Neuronal stem cell (in vitro differentiated cells): ENCODE measurements at regions not wholly inside any gene's neighbourhood (a gene's known extent, or its start where the extent isn't known, plus 50 kb on each side); places are given as distances from the start of the nearest gene placed in this dataset.
A peak's percentile ranks its signal among the peaks of the same experiment; 100 is the strongest.

Source experiments
- DNase-seq: peaks from one replicate; pipeline ENCODE4 v3.0.0-alpha.2; 2013; ENCODE audit warnings: low spot score
- H2AFZ ChIP-seq: one replicate; pipeline ENCODE4 v1.6.1; 2013; ENCODE audit warnings: mild to moderate bottlenecking, low read length, inconsistent platforms
- H2AK5ac ChIP-seq: 2 replicates; pipeline ENCODE4 v1.6.1; 2013; ENCODE audit warnings: low read depth, mild to moderate bottlenecking, inconsistent platforms, low read length, moderate library complexity, mixed read lengths
- H2BK120ac ChIP-seq: 2 replicates; pipeline ENCODE4 v1.6.1; 2013; ENCODE audit warnings: low read depth, mild to moderate bottlenecking, inconsistent platforms, low read length, moderate library complexity, mixed read lengths
- H2BK12ac ChIP-seq: one replicate; pipeline ENCODE4 v1.6.1; 2013; ENCODE audit warnings: low read length, inconsistent platforms
- H2BK15ac ChIP-seq: 2 replicates; pipeline ENCODE4 v1.6.1; 2013; ENCODE audit warnings: mild to moderate bottlenecking, low read length, inconsistent platforms, mixed read lengths
- H2BK5ac ChIP-seq: one replicate; pipeline ENCODE4 v1.6.1; 2013; ENCODE audit warnings: inconsistent platforms, mild to moderate bottlenecking, low read length, moderate library complexity
- H3K14ac ChIP-seq: one replicate; pipeline ENCODE4 v1.6.1; 2013; ENCODE audit warnings: low read length, inconsistent platforms
- H3K18ac ChIP-seq: 2 replicates; pipeline ENCODE4 v1.6.1; 2013; ENCODE audit warnings: low read length, inconsistent platforms
- H3K23ac ChIP-seq: 2 replicates; pipeline ENCODE4 v1.6.1; 2013; ENCODE audit warnings: low read depth, mild to moderate bottlenecking, mixed read lengths, low read length, inconsistent platforms; ENCODE audit not compliant: poor library complexity
- H3K27ac ChIP-seq: replicated peaks from 3 replicates; pipeline ENCODE4 v1.5.1; 2013; ENCODE audit warnings: low read length, inconsistent platforms
- H3K27me3 ChIP-seq, 3 experiments: 2 replicates each; pipeline ENCODE4 v1.6.1; 2013; ENCODE audit warnings: low read length in 3 of 3, mild to moderate bottlenecking in 2 of 3, inconsistent platforms in 1 of 3, low read depth in 1 of 3, mixed read lengths in 1 of 3, moderate library complexity in 1 of 3; ENCODE audit not compliant: control insufficient read depth in 3 of 3, insufficient read depth in 3 of 3
- H3K36me3 ChIP-seq, 2 donors: replicated peaks in 1 of 2; 2 replicates each; pipeline ENCODE4 v1.6.1; 2013; ENCODE audit warnings: low read length in 2 of 2; ENCODE audit not compliant: control insufficient read depth in 2 of 2, insufficient read depth in 2 of 2
- H3K4ac ChIP-seq: 2 replicates; pipeline ENCODE4 v1.6.1; 2013; ENCODE audit warnings: inconsistent platforms, mild to moderate bottlenecking, low read length, moderate library complexity
- H3K4me1 ChIP-seq, 2 donors: 1 replicate in 1 of 2; 2 replicates in 1 of 2; pipeline ENCODE4 v1.6.1; 2013; ENCODE audit warnings: low read length in 2 of 2, low read depth in 1 of 2; ENCODE audit not compliant: control insufficient read depth in 2 of 2, insufficient read depth in 1 of 2
- H3K4me2 ChIP-seq: one replicate; pipeline ENCODE4 v1.6.1; 2013; ENCODE audit warnings: mild to moderate bottlenecking, low read length, inconsistent platforms; ENCODE audit not compliant: insufficient read depth, poor library complexity, severe bottlenecking
- H3K4me3 ChIP-seq, 2 donors: 2 replicates each; pipeline ENCODE4 v1.5.1; 2013; ENCODE audit warnings: low read length in 2 of 2, mild to moderate bottlenecking in 2 of 2, inconsistent platforms in 1 of 2, moderate library complexity in 1 of 2
- H3K79me1 ChIP-seq: one replicate; pipeline ENCODE4 v1.6.1; 2013; ENCODE audit warnings: low read depth, mild to moderate bottlenecking, inconsistent platforms, low read length, moderate library complexity
- H3K9ac ChIP-seq: one replicate; pipeline ENCODE4 v1.6.1; 2013; ENCODE audit warnings: mild to moderate bottlenecking, low read depth, low read length, inconsistent platforms; ENCODE audit not compliant: poor library complexity
- H3K9me3 ChIP-seq, 2 donors: replicated peaks in 1 of 2; 2 replicates each; pipeline versions ENCODE3 to v1.6.1; 2013; ENCODE audit warnings: low read length in 2 of 2, mild to moderate bottlenecking in 2 of 2, inconsistent platforms in 1 of 2, low read depth in 1 of 2, mixed read lengths in 1 of 2, moderate library complexity in 1 of 2; ENCODE audit not compliant: control insufficient read depth in 2 of 2, insufficient read depth in 1 of 2
- H4K8ac ChIP-seq: one replicate; pipeline ENCODE4 v1.6.1; 2013; ENCODE audit warnings: low read depth, mild to moderate bottlenecking, inconsistent platforms, low read length, moderate library complexity
- H4K91ac ChIP-seq: one replicate; pipeline ENCODE4 v1.6.1; 2013; ENCODE audit warnings: low read length, low read depth, mild to moderate bottlenecking, inconsistent platforms; ENCODE audit not compliant: poor library complexity
- WGBS, 2 donors: extraction: QIAGEN DNeasy Blood & Tissue Kit; methylation state at CpG; one replicate each; pipeline ENCODE4 v1.1.7; 2013; ENCODE audit warnings: missing lambda C conversion rate in 2 of 2, mixed read lengths in 1 of 2; ENCODE audit not compliant: insufficient read length in 2 of 2, insufficient replicate concordance in 1 of 2; ENCODE audit errors: extremely low coverage in 2 of 2; 5-methylcytosine and 5-hydroxymethylcytosine counted together

DNA sequence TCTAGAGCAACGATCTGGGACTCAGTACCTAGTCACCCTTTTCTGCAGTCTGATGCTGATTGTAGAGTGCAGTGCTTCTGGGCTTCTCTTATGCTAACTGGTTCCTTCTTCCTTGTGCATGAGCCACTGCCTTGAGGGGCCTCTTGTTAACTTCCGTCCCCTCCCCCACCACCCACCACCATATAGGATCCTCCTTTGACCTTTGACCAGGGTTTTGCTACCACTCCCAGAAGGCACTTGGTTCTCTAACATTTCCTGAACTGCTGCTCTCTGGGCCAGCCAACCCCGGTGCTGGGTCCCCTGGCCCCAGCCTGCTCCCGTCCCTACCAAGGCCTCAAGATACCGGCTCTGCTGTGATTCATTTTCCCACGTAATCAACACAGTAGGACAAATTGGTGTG is 104.6 kb upstream of the KLF3 start:
- Histone ChIP-seq H3K14ac (no peak overlapping the region), H2AK5ac (no peak overlapping the region), H3K9ac (no peak overlapping the region), H2AFZ (peak overlapping the region; percentile 68), H2BK120ac (no peak overlapping the region), H4K91ac (no peak overlapping the region), H3K9me3 (peaks cover 0 to 4% of the 10 kb centered on the region in 2 donors), H3K79me1 (no peaks in the 10 kb centered on the region), H3K4ac (no peak overlapping the region), H3K27ac (no peak overlapping the region), H3K23ac (no peak overlapping the region), H3K4me3 (no peak overlapping the region), H2BK12ac (no peak overlapping the region), H3K18ac (peak overlapping the region; percentile 3), H3K4me2 (no peak overlapping the region), H2BK5ac (no peak overlapping the region), H2BK15ac (no peak overlapping the region), H3K27me3 (no peaks in the 10 kb centered on the region), H4K8ac (no peak overlapping the region), H3K4me1 (peaks cover 4 to 7% of the 10 kb centered on the region in 2 donors), H3K36me3 (no peaks in the 10 kb centered on the region)
- no CpG with 5 or more reads among the region's 6 CpGs for WGBS, 2 donors
- no peak for DNase-seq

DNA sequence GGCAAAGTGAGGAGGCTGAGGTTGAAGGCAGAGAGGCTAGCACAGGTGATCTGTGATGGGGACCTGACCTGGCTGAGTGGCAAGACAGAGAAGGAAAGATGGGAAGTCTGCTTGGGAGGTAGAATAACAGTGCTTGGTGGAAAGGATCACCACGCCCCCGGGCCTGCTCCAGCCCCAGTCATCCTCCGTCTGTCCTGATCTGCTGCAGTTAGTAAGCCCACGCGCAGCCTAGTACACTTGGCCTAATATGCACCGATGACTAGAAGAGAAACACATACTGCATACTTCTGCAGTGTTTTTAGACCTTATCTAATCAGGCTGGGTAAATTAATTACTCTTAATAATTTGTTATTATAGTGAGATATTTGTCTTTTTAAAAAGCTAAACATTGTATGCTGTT is 103.7 kb upstream of the KLF3 start:
- Histone ChIP-seq H3K4ac (no peak overlapping the region), H4K8ac (no peak overlapping the region), H3K36me3 (no peaks in the 10 kb centered on the region), H3K9me3 (peaks cover 0 to 4% of the 10 kb centered on the region in 2 donors), H4K91ac (no peak overlapping the region), H3K4me2 (no peak overlapping the region), H2AFZ (no peak overlapping the region), H3K23ac (no peak overlapping the region), H3K27ac (no peak overlapping the region), H3K27me3 (no peaks in the 10 kb centered on the region), H2BK15ac (no peak overlapping the region), H3K4me1 (peaks cover 4 to 7% of the 10 kb centered on the region in 2 donors), H2BK12ac (no peak overlapping the region), H3K14ac (no peak overlapping the region), H2AK5ac (no peak overlapping the region), H2BK5ac (no peak overlapping the region), H3K9ac (no peak overlapping the region), H2BK120ac (no peak overlapping the region), H3K18ac (no peak overlapping the region), H3K4me3 (no peak overlapping the region), H3K79me1 (no peaks in the 10 kb centered on the region)
- WGBS, 2 donors: no CpG with 5 or more reads among the region's 6 CpGs
- DNase-seq: no peak

DNA sequence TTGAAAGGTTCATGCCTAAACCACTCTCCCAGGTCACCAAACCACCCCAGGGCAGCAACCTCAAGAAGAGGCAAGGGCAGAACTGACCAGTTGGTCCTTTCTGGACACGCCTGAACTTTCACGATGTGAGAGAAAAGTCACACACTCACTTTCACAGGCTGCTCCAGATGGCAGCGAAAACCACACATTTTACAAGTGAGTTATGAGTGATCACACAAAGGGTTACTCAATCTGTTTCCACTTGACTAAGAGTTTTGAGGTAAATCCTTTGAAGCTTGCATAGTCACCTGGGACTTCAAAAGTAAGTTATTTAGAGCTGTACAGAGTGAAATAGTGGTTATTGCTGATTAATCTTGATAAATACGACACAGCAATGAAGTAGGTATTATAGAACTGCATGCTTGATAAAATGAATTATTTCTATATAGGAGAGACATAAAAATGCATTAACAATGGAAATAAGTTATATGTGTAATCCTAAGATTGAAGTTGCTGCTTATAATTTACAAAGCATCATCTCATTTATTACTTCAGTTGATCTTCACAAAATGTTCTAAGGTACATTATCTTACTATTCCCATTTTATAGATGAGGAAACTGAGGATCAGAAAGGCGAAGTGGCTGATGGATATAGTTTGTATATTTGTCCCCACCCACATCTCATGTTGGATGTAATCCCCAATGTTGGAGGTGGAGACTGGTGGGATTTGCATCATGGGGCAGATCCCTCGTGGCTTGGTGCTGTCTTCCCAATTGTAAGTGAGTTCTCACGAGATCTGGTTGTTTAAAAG is 103.0 kb upstream of the KLF3 start:
- Histone ChIP-seq H4K8ac (no peak overlapping the region), H3K4me2 (no peak overlapping the region), H3K9ac (no peak overlapping the region), H3K36me3 (no peaks in the 10 kb centered on the region), H3K4ac (no peak overlapping the region), H2BK15ac (no peak overlapping the region), H3K9me3 (peaks cover 0 to 4% of the 10 kb centered on the region in 2 donors), H3K4me3 (no peak overlapping the region), H3K4me1 (peaks cover 4 to 7% of the 10 kb centered on the region in 2 donors), H2BK12ac (no peak overlapping the region), H3K14ac (no peak overlapping the region), H3K79me1 (no peaks in the 10 kb centered on the region), H4K91ac (no peak overlapping the region), H3K18ac (no peak overlapping the region), H3K27me3 (no peaks in the 10 kb centered on the region), H2AK5ac (no peak overlapping the region), H2AFZ (no peak overlapping the region), H2BK5ac (no peak overlapping the region), H2BK120ac (no peak overlapping the region), H3K23ac (no peak overlapping the region), H3K27ac (no peak overlapping the region)
- no peak for DNase-seq
- WGBS, 2 donors: no CpG with 5 or more reads among the region's 7 CpGs

DNA sequence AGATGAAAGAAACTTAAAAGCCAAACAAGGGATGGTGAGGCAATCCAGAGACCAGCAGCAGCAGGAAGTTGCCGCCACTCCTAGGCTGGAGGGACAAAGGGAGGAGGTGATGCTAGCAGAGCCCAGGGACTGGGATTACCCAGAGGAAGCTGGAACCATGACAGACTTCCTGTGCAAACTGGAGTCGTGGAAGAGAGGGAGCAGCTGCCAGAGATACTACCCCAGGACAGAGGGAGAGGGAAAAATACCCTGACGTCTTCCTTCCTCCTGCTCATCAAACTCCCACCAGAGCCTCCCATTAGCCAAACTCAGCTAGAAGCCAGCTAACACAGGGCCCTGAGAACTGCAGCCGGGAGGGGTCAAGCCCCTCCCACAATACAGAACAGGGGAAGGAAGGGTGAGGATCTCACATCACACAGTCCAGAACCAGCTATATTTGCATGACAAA is 101.2 kb upstream of the KLF3 start:
- Histone ChIP-seq H3K79me1 (no peaks in the 10 kb centered on the region), H4K8ac (no peak overlapping the region), H3K4me3 (no peak overlapping the region), H3K4me1 (peaks cover 4 to 7% of the 10 kb centered on the region in 2 donors), H3K14ac (peak overlapping the region; percentile 25), H3K18ac (peak overlapping the region; percentile 69), H3K9ac (no peak overlapping the region), H2AK5ac (no peak overlapping the region), H4K91ac (no peak overlapping the region), H3K27ac (no peak overlapping the region), H2BK12ac (no peak overlapping the region), H3K27me3 (no peaks in the 10 kb centered on the region), H2BK5ac (no peak overlapping the region), H2BK15ac (no peak overlapping the region), H2BK120ac (no peak overlapping the region), H3K9me3 (no peaks in the 10 kb centered on the region), H3K4ac (no peak overlapping the region), H2AFZ (peak overlapping the region; percentile 87), H3K4me2 (no peak overlapping the region), H3K36me3 (no peaks in the 10 kb centered on the region), H3K23ac (no peak overlapping the region)
- WGBS, 2 donors: no CpG with 5 or more reads among the region's 4 CpGs
- DNase-seq: no peak
